ENCODE measurements at regions not wholly inside any gene's neighbourhood (a gene's known extent, or its start where the extent isn't known, plus 50 kb on each side); places are given as distances from the start of the nearest gene placed in this dataset.

DNA sequence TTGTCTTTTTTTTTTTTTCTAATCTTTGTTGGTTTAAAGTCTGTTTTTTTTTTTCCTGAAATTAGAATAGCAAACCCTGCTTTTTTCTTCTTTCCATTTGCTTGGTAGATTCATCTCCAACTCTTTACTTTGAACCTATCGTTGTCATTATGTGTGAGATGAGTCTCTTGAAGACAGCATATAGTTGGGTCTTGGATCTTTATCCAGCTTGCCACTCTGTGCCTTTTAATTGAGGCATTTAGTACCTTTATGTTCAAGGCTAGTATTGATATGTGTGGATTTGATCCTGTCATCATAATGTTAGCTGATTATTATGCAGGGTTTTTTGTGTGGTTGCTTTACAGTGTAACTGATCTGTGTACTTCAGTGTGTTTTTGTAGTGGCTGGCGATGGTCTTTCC, 383.8 kb downstream of the MAN2A1 start:
- DNase-seq (ENCODE audit: low read depth), result no peak

DNA sequence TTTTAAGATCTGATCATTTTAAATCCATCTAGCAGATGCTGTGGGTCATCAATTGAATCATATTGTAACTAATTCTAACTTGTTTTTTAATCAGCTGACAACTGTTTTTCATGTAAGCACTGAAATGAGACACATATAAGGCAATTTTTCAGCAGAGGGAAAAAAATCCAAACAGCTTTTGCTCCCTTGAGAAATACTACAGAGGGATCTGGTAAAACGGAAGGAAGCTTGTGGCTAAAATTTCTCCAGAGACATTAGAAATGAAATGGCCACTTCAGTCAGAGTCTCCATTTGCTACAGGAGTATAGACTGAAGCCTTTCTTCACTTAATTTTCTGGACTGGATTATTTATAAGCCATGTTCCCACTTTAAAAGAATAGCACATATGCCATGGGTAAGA, 385.9 kb downstream of the MAN2A1 start:
- peak; percentile 66 for DNase-seq (ENCODE audit: low read depth)

DNA sequence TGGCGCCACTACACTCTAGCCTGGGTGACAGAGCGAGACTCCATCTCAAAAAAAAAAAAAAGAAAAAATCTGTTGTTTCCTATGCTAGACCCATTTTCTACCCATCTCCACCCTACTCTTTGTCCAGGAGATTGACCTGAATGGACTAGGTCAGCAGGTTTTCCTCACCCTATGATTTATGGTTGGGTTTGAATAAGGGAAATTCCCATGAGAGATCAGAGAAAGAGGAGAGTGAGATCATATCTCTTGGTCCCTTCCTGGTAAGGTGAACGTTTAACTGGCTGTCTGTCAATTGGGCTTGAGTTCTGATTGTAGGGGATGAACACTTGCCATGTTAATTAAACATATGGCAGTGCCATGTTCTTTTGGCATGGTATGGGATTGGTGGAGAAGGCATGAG, 387.4 kb downstream of the MAN2A1 start:
- DNase-seq (ENCODE audit: low read depth), result no peak

DNA sequence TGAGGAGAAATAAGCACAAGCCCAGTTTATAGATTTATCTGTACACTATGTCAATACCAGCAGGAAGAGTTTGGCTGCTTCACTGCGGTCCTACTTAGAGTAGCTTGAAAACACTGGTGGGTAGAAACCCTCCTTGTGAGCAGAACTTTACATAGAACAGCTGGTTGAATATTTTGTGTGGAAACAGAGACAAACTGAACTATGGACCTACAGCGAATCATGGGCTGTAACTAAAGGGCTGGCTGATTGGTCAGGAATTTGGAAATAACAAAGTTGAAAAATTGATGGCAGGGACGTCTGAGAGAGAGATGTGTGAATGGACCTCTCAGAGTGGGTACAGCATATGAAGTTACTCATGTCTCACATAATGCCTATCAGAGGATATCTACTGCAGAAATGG, 392.5 kb downstream of the MAN2A1 start:
- DNase-seq (ENCODE audit: low read depth), result no peak

DNA sequence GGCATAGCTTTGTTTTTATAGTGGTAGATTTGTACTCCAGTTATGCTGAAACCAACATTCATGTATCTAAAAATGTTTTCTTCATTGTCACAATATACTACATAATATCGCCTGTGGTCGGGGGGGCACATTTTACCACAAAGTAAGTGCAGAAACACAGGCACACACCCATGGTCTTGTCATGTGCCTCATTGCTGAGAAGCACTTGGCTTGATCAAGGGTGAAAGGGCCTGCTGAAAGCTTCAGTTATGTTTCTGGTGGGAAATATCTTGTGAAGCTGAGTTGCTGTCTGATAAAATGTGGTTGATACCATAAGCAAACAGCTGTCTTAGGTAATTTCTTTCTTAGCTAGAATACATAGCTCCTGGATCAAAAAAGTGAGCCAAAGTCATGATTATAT, 393.1 kb downstream of the MAN2A1 start:
- DNase-seq (ENCODE audit: low read depth), result no peak

DNA sequence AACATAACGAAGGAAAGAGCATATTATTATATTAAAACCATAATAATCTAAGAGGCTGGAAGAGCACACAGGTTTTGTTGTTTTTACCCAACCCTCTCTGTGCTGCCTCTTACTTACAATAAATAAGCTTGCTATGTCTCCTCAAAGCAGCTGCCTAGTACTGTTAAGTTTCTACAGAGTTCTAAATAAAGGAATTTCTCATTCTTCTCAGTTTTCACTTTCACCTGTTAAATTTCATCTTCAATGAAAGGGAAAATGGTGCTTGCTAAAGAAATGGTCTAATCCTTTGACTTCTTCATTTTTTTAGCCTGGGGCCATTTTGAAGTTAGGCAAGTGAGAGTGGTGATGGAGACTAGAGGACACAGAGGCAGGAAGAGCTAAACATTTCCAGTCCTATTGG, 396.1 kb downstream of the MAN2A1 start:
- DNase-seq (ENCODE audit: low read depth), result peak; percentile 85

DNA sequence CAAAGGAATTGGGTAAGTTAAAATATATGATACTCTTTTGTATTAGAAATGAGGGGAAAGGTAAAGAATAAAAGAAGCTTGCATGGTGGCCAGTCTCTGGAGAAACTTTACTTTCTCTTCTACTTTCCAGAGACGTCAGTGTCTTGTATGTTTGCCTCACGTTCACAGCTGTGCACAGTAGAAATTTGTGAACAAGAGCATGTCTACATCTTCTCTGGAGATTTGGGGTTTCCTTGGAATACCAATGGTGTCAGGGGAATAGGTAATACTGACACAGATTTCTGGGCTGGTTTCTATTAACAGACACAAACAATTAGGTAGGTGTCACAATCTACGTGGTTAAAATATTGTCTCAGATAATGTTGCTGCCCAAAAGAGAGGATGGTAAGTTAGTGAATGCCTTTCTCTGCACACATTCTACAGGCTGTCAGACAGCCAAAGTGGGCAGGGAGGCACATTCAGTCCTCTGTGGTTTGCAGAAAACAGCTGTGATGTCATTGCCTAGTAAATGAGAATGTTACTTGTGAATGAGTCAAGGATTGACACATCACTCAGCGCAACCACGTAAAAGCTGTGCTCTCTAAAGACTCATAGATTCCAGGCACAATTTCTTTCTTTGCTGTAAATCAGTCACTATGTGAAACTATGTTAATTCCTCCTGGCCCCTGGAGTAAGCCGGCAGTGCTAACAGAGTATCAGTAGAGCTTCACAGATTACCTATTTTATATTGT, 397.1 kb downstream of the MAN2A1 start:
- DNase-seq (ENCODE audit: low read depth), result peak; percentile 100

DNA sequence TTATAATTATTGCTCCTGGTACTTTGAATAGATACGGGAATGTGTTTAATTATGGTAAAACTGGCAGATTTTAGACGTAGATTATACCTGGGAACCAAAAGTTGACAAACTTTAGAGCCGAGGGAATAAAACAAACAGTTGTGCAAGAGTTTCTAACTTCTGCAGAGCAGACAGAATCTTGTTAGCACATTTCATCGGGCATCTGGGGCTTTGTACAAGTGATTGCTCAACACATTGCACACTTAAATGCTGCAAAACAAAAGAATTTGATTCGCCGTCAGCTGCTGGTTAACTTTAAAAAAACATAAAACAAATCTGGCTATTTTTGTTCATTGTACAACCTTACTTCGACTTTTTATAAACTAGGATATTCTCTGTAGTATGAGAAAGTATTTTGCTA, 398.1 kb downstream of the MAN2A1 start:
- peak; percentile 62 for DNase-seq (ENCODE audit: low read depth)

DNA sequence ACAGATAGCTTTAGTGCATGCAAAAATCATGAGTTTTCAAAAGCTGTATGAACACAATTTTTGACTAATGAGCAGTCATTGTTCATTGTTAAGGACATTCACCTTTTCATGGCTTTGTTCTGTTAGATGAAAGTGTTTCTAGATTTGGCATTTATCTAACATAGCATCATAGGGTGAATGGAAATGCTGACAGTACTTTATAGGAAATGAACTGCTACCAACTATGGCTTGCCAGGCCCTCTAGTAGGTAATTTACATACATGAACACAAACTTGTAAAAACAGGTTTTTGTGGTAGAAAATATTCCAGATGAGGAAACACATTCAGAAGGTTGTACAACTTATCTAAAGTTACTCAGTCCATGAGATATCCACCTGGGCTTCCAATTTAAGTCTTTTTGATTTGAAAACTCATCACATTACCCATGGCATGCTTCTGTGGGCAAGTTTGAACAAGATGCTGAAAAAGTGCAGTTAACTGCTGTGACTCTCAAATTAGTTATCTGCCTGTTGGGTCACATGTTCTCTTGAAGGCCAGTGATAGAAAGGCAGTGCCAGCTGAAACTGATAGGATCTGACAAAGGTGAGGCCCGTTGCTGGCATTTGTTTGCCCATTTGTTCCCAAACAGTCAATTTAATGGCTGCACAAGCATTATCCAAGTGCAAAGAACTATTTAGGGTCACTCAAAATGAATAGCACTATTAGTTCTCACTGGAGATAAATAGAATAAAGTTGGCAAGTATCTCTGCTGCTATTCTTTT, 399.1 kb downstream of the MAN2A1 start:
- DNase-seq (ENCODE audit: low read depth), result no peak

DNA sequence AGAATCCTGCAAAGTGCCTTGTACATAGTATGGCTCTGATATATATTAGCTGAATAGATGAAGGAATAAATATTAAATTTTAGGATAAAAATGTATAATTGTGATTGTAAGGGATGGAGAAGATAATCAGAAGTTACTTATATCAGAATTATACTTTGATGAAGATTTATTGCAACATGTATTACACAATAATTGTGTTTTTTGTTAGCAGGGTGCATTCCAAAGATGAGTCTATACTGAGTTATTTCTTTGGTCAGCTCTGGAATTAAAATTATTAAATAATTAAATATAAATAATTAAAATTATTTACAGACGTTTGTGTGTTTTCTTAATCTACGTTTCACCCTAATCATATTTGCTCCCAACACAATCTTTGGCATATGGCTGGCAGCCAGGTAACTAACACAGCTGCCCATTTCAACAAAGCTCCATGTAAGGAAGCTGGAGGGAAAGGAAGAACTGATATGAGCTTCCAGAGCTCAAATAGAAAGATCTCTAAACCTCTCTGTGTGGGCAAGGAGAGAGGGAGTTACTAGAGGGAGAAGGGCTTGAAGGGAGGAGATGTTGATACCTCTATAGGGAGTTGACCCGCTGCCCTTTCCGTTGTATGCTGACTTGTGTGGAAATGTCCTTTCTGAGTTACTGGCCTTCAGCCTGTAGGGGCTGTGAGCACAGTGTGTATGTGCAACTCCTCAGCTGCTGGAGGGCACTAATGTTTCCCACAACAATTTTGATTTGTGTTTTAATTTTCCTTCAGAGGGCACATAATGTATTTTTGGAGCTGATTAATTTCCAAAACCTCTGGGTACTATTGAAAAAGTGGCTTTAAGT, 403.4 kb downstream of the MAN2A1 start:
- DNase-seq (ENCODE audit: low read depth), result no peak

DNA sequence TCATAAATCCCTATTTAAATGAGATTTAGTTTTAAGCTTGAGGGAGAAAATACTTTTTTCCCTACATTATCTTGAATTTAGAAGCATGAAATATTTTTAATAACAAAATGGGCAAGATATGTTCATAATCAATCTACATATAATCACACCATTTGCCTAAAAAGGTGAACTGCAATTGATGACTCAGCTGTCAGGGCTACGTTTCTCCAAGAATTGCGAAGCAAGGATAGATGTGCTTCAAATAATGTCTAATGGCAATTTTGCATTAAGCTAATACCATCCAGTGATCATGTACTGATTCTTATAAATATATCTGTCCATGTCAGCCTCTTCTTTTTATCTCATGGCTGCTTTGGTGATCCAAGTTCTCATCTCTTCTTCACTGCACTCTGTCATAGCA, 404.4 kb downstream of the MAN2A1 start:
- DNase-seq (ENCODE audit: low read depth), result no peak

DNA sequence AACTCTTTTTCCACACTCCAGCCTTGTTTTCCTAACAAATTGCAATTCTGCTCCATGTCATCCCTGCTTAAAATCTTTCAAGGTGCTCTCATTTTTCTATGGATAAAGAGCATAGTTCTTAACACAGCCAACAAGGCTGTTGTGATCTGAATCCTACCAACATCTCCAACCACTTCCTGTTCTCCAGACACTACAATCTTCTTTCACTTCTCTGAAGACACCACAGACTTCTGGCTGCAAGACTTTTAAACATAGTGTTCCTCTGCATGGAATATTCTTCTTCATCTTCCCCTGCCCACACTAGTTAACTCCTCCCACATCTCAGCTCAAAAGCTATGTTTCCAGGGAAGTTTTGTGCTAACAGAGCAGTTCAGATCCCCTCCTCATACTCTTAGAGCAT, 404.8 kb downstream of the MAN2A1 start:
- no peak for DNase-seq (ENCODE audit: low read depth)

DNA sequence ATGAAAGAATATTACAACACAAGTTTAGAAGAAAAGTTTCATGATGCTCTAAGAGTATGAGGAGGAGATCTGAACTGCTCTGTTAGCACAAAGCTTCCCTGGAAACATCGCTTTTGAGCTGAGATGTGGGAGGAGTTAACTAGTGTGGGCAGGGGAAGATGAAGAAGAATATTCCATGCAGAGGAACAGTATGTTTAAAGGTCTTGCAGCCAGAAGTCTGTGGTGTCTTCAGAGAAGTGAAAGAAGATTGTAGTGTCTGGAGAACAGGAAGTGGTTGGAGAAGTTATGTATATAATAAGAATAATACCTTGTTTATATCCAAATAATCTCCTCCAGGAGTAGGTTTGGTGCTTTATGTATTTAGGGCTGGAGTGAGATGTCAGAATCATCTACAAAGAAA, 406.7 kb downstream of the MAN2A1 start:
- DNase-seq (ENCODE audit: low read depth), result no peak

DNA sequence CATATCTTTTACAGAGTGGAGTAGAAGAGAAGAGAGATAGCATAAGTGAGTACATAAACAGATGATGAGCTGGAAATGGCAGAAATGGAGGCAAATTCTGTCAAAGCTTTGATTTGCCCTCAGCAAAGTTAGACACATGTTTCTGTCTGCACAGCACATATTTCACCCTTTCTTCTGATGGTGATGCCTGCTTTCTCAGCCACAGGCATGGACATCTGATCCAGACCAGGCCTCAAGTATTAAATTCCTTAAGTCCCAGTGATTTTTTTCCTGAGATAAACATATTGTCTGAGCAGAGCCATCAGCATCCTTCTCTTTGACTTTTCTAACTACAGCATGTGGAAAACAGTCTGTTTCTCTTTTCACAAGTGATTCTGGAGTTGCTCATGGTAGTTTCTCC, 409.8 kb downstream of the MAN2A1 start:
- DNase-seq (ENCODE audit: low read depth), result no peak

DNA sequence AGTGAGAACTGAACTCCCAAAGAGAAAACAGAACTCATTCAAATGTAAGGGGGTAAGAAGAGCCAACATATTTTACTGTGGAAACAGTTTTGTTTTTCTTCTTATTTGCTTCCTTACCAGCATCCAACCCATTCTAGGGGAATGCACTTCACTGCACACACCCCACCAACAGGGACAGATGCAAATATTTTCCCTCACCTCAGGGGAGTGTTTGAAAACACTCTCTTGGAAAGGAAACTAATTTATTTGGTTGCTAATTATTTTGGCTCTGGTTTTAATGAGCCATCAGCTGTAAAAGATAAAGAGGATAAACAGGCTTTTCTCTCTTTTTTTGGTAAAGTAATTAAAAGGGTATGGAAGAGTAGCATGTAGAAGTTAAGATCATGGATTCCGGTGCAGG, 413.4 kb downstream of the MAN2A1 start:
- DNase-seq (ENCODE audit: low read depth), result no peak

DNA sequence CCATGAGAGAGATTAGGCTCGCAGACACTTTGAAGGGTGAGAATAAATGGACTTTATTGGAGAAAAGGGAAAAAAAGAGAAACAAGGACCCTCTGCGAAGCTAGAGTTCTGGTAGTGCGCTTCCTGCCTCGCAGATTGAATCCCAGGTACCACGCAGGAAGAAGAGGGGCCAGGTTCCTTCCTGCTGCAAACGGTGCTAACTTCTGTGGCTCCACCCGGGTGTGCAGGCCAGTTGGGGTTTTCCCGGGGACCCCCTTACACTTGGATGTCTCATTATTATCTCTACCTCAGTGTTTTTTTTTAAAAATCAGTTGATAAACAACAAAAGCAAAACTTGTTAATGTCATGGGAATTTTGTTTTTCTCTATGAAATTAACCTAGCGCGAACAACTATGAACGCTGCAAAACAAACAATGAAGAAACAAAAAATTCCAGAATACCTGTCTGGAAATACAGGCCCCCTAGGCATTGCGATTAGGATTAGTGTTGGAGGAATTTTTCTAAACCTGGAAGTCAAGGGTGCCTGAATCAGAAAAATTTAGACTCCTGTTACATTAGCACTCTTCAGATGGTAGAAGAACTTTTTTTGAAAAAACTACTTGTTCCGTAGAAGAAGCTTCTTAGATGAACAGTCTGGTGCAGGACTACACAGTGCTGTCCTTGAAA, 414.5 kb downstream of the MAN2A1 start:
- DNase-seq (ENCODE audit: low read depth), result no peak

DNA sequence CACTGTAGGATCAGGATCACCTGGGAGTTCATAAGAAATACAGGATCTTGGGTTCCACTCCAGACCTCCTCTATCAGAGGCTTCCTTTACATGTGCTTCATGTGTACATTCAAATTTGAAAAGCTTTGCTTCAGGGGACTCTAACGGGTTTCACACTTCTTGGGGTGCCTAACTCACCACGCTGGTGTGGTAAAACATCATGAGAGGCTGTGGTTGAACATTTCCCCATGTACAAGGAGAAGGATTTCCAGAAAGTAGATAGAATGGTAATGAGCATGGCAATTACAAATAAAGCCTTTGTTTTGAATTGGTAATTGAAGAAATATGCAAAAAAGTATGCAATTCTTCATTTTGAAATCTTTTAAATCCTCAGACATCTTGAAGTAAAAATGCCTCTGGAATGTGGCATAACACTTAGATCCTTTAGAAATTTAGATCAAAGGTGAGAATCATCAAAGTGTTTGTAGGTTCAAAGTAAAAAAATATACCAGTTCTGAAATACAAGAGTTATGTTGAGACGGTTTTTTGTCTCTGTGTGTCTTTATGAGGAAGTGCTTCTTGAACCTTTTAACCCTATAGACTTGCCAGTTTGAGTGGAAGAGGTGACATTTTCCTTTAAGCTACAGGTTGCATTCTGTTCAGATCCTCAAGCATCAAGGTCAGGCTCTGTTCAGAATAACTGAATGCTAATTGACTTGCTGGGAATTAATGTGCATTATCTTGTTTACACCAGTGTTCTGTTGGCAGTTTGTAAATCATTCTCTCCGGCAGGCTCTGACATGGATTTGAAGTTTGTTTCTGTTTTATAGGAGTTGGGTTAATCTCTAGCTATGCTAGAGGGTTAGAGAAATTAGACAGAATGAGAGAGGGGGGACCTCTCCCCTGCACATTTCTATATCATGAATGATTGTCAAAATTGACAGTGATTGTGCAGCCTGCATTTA, 415.3 kb downstream of the MAN2A1 start:
- no peak for DNase-seq (ENCODE audit: low read depth)

DNA sequence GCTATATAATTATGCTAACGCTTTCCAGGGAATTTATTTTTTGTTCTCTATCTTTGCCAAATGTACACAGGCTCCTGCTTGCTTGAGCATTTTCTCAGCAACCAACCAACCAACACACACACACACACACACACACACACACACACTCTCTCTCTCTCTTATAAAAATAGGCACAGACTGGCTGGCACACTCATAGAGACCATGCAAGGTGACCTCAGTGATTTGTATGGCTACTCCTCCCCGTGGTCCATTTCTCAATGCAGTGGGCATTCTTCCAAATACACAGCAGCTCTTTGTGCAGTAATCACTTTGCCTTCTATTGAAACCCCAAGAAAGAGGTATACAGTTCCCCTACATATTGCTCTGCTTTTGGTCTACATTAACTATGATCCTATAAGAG, 416.0 kb downstream of the MAN2A1 start:
- peak; percentile 71 for DNase-seq (ENCODE audit: low read depth)

DNA sequence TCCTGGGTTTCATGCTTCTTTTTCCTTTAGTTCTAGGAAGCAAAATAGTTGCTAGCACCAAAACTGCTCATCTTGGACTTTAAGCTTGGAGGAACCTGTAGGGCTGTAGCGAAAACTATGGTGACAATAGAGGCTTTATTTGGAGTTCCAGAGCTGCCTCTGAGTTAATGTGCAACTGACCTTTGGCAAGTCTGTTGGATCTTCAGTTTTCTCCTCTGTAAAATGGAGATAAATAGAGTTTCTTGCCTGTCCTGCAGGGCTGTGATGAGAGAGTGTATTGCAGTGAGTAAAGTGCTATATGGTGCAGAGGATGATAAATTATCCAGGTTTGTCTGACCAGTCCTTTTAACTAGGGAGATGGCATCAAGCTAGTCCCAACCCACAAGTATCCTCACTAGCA, 417.0 kb downstream of the MAN2A1 start:
- no peak for DNase-seq (ENCODE audit: low read depth)

DNA sequence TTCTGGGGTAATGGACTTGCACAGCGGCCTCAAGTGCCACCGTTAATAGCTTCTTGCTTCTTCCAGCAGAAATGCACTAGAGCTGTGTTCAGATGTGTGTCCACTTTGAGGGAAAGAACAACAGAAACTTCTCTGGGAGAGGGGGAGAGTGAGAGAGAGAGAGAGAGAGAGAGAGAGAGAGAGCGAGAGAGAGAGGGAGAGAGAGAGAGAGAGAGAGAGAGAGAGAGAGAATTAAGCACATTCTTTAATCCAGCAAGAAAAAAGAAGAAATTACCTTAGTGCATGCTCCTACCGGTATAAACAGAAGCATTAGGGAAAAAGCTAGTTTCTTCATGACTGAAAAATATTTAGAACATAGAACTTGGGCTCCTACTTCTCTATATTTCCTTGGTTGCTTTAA, 418.8 kb downstream of the MAN2A1 start:
- no peak for DNase-seq (ENCODE audit: low read depth)

DNA sequence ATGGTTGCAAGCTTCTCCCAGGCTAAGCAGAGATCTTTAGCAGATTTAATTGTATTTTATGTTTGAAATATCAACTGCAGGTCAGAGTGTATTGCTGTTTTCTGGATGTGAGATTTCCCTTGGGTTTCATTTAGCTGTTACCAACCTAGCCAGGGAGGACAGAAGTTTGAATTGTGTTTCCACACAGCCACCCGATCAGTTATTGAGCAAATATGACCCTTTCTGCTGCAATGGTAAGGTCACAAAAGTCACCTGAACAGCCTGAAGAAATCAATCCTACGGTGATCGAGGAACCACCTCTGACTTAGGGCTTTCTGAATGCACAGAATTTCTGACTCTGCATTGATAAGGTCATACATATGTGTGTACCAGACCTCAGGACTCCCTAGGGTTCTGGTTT, 419.9 kb downstream of the MAN2A1 start:
- no peak for DNase-seq (ENCODE audit: low read depth)
